ENCODE measurements at regions not wholly inside any gene's neighbourhood (a gene's known extent, or its start where the extent isn't known, plus 50 kb on each side); places are given as distances from the start of the nearest gene placed in this dataset.

GRCh38 chr18:45275367-45276113 lies 339.7 kb upstream of the SLC14A2 start:
- TF ChIP-seq CTCF (IDR thresholded peaks at IDR 0.05) (peak; percentile 55; the same call in 1 of the 2 replicates), REST (IDR thresholded peaks at IDR 0.05; ENCODE audit: insufficient read depth in 1 of 2, low read depth in 2 of 2, low read length in 1 of 2) (no peak), POLR2AphosphoS5 (IDR thresholded peaks at IDR 0.05; ENCODE audit: low read depth, low read length) (no peak)

All from Panc1 (cell line).